ENCODE measurements at regions not wholly inside any gene's neighbourhood (a gene's known extent, or its start where the extent isn't known, plus 50 kb on each side); places are given as distances from the start of the nearest gene placed in this dataset.

DNA sequence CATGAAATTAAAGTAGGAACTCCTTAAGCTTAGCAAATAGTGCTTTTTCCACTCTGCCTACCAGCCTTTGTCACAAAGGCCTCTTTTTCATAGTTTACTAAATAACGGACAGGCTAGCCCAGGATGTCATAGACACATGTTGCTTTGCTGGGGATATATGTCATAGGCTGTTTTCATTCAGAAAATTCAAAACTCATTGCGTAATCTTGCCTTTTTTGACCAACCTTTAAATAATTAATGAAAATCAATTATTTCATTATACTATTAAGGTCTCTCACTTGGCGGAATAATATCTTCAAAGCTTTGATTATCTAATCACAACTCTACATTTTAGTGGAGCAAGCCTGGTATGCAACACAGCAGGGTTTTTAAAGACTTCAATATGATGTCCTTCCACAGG, 1245.7 kb upstream of the LRRTM1 start:
- no peaks in the 10 kb centered on the region for H3K27me3 ChIP-seq
- H3K4me3 ChIP-seq, result no peak overlapping the region
- H3K36me3 ChIP-seq, result no peaks in the 10 kb centered on the region
- no peaks in the 10 kb centered on the region for H3K9me3 ChIP-seq
- no peaks in the 10 kb centered on the region for H3K4me1 ChIP-seq
- ATAC-seq (no peak), DNase-seq (no peak), FAIRE-seq (no peak)
- TF ChIP-seq, protein P1, sequence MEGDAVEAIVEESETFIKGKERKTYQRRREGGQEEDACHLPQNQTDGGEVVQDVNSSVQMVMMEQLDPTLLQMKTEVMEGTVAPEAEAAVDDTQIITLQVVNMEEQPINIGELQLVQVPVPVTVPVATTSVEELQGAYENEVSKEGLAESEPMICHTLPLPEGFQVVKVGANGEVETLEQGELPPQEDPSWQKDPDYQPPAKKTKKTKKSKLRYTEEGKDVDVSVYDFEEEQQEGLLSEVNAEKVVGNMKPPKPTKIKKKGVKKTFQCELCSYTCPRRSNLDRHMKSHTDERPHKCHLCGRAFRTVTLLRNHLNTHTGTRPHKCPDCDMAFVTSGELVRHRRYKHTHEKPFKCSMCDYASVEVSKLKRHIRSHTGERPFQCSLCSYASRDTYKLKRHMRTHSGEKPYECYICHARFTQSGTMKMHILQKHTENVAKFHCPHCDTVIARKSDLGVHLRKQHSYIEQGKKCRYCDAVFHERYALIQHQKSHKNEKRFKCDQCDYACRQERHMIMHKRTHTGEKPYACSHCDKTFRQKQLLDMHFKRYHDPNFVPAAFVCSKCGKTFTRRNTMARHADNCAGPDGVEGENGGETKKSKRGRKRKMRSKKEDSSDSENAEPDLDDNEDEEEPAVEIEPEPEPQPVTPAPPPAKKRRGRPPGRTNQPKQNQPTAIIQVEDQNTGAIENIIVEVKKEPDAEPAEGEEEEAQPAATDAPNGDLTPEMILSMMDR (IDR thresholded peaks at IDR 0.05), result no peak
- no peak overlapping the region for H3K27ac ChIP-seq
- 46 to 63% methylated on average over 3 of the region's 3 CpGs for WGBS, 2 donors
- intact Hi-C loops (cut with DNase I), result no loop called here

DNA sequence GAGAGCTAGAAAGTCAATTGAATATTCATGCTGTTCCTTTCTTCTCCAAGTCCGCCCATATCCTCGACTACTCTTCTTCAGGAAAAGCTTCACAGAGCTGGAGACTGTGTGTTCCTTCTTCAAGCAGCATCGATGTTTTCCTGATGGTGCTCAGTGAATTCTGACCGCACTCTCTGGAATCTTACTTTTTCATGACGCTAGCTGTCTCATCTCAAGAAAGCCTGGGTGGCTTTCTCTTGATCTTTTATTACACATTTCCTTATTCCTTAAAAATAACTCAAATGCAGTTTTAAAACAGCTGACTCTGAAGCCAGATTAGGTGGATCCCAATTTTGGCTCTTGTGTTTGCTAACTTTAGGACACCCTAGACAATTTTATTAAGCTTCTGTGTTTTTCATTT, 1245.1 kb upstream of the LRRTM1 start:
- DNase-seq, result no peak
- no peak for ATAC-seq
- no peak overlapping the region for H3K27ac ChIP-seq
- intact Hi-C loops (cut with DNase I), result no loop called here
- no peak overlapping the region for H3K4me3 ChIP-seq
- FAIRE-seq, result no peak
- no peaks in the 10 kb centered on the region for H3K9me3 ChIP-seq
- TF ChIP-seq, protein P1 (IDR thresholded peaks at IDR 0.05), result no peak
- H3K27me3 ChIP-seq, result no peaks in the 10 kb centered on the region
- H3K36me3 ChIP-seq, result no peaks in the 10 kb centered on the region
- WGBS, 2 donors, result 65 to 76% methylated on average over 5 of the region's 5 CpGs
- H3K4me1 ChIP-seq, result no peaks in the 10 kb centered on the region

DNA sequence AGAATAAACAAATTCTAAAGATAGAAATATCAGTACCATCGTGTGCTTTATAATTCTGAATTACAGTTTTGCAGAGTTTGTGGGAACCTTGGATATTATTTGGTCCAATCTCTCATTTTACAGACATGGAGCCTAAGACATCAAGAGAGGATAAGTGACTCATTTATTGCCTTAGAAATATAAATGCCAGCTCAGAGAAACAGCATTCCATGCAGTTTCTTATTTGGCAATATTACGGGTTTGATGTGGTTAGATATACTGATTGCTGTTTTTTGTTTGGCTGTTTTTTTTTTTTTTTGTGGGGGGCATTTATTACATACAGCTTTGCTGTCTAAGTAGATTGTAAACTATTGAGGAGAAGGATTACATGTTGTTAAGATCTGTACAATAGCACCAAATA, 1241.1 kb upstream of the LRRTM1 start:
- no peak for FAIRE-seq
- WGBS, 2 donors, result 51 to 57% methylated on average over 2 of the region's 2 CpGs
- intact Hi-C loops (cut with DNase I), result no loop called here

DNA sequence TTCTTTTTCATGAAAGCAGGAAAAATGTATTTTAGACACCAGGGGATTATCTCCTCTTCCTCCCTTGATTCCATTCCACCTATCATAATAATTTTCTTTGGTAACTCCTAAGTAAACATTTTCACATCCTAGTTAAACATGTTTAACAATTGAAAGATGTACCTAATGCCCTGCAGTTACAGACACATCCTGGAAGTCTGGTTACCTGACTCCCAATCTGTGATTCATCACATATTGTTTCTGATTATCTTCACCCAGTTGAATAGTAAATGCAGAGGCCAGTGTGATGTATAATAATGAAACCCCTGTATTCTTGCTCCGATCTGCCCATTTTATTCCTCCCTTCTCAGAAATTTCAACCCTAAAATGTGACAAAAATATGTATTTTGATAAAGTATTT, 1237.6 kb upstream of the LRRTM1 start:
- ATAC-seq (no peak), DNase-seq (no peak), FAIRE-seq (no peak)
- intact Hi-C loops (cut with DNase I), result no loop called here
- Histone ChIP-seq H3K27ac (no peak overlapping the region), H3K9me3 (no peaks in the 10 kb centered on the region), H3K36me3 (no peaks in the 10 kb centered on the region), H3K27me3 (no peaks in the 10 kb centered on the region), H3K4me3 (no peak overlapping the region), H3K4me1 (no peaks in the 10 kb centered on the region)
- TF ChIP-seq, protein P1 (IDR thresholded peaks at IDR 0.05), result no peak
- 67 to 79% methylated on average over 1 of the region's 1 CpG for WGBS, 2 donors

More for the DNA sequence above, 1241.1 kb upstream of the LRRTM1 start:
- Histone ChIP-seq H3K4me3 (no peak overlapping the region), H3K27ac (no peak overlapping the region), H3K36me3 (no peaks in the 10 kb centered on the region), H3K27me3 (no peaks in the 10 kb centered on the region), H3K9me3 (no peaks in the 10 kb centered on the region), H3K4me1 (no peaks in the 10 kb centered on the region)
- TF ChIP-seq, protein P1 (IDR thresholded peaks at IDR 0.05), result no peak
- ATAC-seq, result no peak
- no peak for DNase-seq

DNA sequence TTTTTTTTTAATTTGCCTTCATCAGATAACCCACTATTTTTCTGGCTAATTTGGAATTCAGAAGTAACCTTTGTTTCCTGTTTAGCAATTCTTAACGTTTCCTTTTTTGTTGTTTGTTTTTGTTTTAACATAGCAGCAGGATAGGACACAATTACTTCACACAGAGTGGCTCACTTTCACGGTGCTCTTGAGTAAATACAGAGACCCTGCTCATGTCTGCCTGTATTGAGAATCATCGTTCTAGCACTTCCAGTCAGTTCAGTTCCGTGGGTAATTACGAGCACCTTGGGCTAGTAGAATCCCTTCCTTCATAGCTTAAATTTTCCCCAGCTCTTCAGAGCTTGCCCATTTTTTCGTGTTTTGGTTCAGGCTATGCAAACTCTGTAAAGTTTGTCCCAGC, 1225.4 kb upstream of the LRRTM1 start:
- WGBS, 2 donors, result 22 to 32% methylated on average over 6 of the region's 6 CpGs
- DNase-seq (no peak), FAIRE-seq (no peak), ATAC-seq (no peak)
- Histone ChIP-seq H3K4me3 (no peak overlapping the region), H3K9me3 (no peaks in the 10 kb centered on the region), H3K27me3 (no peaks in the 10 kb centered on the region), H3K4me1 (no peaks in the 10 kb centered on the region), H3K36me3 (no peaks in the 10 kb centered on the region), H3K27ac (no peak overlapping the region)
- intact Hi-C loops (cut with DNase I), result no loop called here
- TF ChIP-seq, protein P1 (IDR thresholded peaks at IDR 0.05), result no peak

Data from pancreas (tissue), 10 donors.